ENCODE measurements at regions not wholly inside any gene's neighbourhood (a gene's known extent, or its start where the extent isn't known, plus 50 kb on each side); places are given as distances from the start of the nearest gene placed in this dataset.
"Not testable (repeated sequence)": the region's sequence is repeated elsewhere in the genome, so short reads cannot be mapped to it uniquely, and the experiment has no call there.

DNA sequence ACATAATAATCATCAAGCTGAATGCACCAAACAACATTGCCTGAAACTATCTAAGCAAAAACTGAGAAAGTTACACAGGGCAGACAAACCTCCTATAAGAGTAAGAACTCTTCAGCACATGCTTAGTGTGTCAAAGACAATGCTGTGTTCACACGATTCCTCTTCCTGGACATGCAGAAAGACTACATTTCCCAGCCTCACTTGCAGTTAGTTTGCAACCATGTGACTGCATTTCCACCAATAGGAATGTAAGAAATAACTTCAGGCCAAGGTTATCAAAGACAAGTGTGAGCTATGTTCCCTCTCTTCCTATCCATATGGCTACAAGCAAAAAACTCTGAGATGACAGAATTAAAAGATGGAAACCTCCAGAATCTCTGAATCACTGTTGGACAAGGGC, 109.8 kb downstream of the OTOP1 start:
- TF ChIP-seq, protein P1, sequence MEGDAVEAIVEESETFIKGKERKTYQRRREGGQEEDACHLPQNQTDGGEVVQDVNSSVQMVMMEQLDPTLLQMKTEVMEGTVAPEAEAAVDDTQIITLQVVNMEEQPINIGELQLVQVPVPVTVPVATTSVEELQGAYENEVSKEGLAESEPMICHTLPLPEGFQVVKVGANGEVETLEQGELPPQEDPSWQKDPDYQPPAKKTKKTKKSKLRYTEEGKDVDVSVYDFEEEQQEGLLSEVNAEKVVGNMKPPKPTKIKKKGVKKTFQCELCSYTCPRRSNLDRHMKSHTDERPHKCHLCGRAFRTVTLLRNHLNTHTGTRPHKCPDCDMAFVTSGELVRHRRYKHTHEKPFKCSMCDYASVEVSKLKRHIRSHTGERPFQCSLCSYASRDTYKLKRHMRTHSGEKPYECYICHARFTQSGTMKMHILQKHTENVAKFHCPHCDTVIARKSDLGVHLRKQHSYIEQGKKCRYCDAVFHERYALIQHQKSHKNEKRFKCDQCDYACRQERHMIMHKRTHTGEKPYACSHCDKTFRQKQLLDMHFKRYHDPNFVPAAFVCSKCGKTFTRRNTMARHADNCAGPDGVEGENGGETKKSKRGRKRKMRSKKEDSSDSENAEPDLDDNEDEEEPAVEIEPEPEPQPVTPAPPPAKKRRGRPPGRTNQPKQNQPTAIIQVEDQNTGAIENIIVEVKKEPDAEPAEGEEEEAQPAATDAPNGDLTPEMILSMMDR (IDR thresholded peaks at IDR 0.05; ENCODE audit: insufficient read depth, low read depth, low read length) = not testable (repeated sequence)
- TF ChIP-seq EZH2 (IDR thresholded peaks at IDR 0.05; ENCODE audit: insufficient read depth, low read length) = not testable (repeated sequence)
